ENCODE measurements at regions not wholly inside any gene's neighbourhood (a gene's known extent, or its start where the extent isn't known, plus 50 kb on each side); places are given as distances from the start of the nearest gene placed in this dataset.

- Histone ChIP-seq H3K27me3 (ENCODE audit: insufficient read depth, low read length) (no peaks in the 10 kb centered on the region), H3K36me3 (ENCODE audit: insufficient read depth, low read length) (no peaks in the 10 kb centered on the region), H3K4me1 (ENCODE audit: insufficient read depth, low read length) (no peaks in the 10 kb centered on the region), H3K9ac (ENCODE audit: low read length) (no peak overlapping the region), H4K20me1 (ENCODE audit: insufficient read depth, low read length) (no peaks in the 10 kb centered on the region), H3K4me3 (ENCODE audit: insufficient read depth, low read depth, low read length) (no peak overlapping the region), H3K27ac (ENCODE audit: low read depth, low read length) (no peak overlapping the region), H3K9me3 (ENCODE audit: insufficient read depth, low read depth, low read length) (no peaks in the 10 kb centered on the region), H3K79me2 (ENCODE audit: insufficient read depth, low read length) (no peaks in the 10 kb centered on the region), H3K4me2 (ENCODE audit: low read length) (no peak overlapping the region), H2AFZ (ENCODE audit: low read depth, low read length) (no peak overlapping the region)
- no peak overlapping the region for H3K27ac Mint-ChIP-seq (ENCODE audit: unreplicated experiment)
- H3K4me1 Mint-ChIP-seq (ENCODE audit: low read depth, unreplicated experiment): no peaks in the 10 kb centered on the region
- no peaks in the 10 kb centered on the region for H3K9me3 Mint-ChIP-seq (ENCODE audit: unreplicated experiment)
- H3K36me3 Mint-ChIP-seq (ENCODE audit: low read depth, unreplicated experiment): no peaks in the 10 kb centered on the region
- DNase-seq (ENCODE audit: low read depth) (no peak), FAIRE-seq (no peak)
- no peaks in the 10 kb centered on the region for H3K27me3 Mint-ChIP-seq (ENCODE audit: low read depth, unreplicated experiment)
- no peak overlapping the region for H3K4me3 Mint-ChIP-seq (ENCODE audit: unreplicated experiment)
- no peak for TF ChIP-seq CTCF (IDR thresholded peaks at IDR 0.05; ENCODE audit: insufficient read depth, low read depth, low read length)
- no peak for TF ChIP-seq EZH2 (IDR thresholded peaks at IDR 0.05; ENCODE audit: insufficient read depth, low read length)
Measured at GRCh38 chr11:37092487-37092886, 494.5 kb upstream of the RAG2 start.

GRCh38 chr11:37089439-37089838 is 491.4 kb upstream of the RAG2 start:
- no peaks in the 10 kb centered on the region for H3K27me3 ChIP-seq (ENCODE audit: insufficient read depth, low read length)
- FAIRE-seq (no peak), DNase-seq (ENCODE audit: low read depth) (no peak)
- no peaks in the 10 kb centered on the region for H3K4me1 ChIP-seq (ENCODE audit: insufficient read depth, low read length)
- H3K36me3 ChIP-seq (ENCODE audit: insufficient read depth, low read length): no peaks in the 10 kb centered on the region
- H3K79me2 ChIP-seq (ENCODE audit: insufficient read depth, low read length): no peaks in the 10 kb centered on the region
- Mint-ChIP-seq H3K27ac (ENCODE audit: unreplicated experiment) (no peak overlapping the region), H3K36me3 (ENCODE audit: low read depth, unreplicated experiment) (no peaks in the 10 kb centered on the region), H3K9me3 (ENCODE audit: unreplicated experiment) (no peaks in the 10 kb centered on the region), H3K27me3 (ENCODE audit: low read depth, unreplicated experiment) (no peaks in the 10 kb centered on the region), H3K4me3 (ENCODE audit: unreplicated experiment) (no peak overlapping the region), H3K4me1 (ENCODE audit: low read depth, unreplicated experiment) (no peaks in the 10 kb centered on the region)
- TF ChIP-seq EZH2 (IDR thresholded peaks at IDR 0.05; ENCODE audit: insufficient read depth, low read length) (no peak), CTCF (IDR thresholded peaks at IDR 0.05; ENCODE audit: insufficient read depth, low read depth, low read length) (no peak)
- H3K9ac ChIP-seq (ENCODE audit: low read length): no peak overlapping the region
- H3K9me3 ChIP-seq (ENCODE audit: insufficient read depth, low read depth, low read length): no peaks in the 10 kb centered on the region
- H3K27ac ChIP-seq (ENCODE audit: low read depth, low read length): no peak overlapping the region
- H3K4me2 ChIP-seq (ENCODE audit: low read length): no peak overlapping the region
- no peak overlapping the region for H2AFZ ChIP-seq (ENCODE audit: low read depth, low read length)
- H4K20me1 ChIP-seq (ENCODE audit: insufficient read depth, low read length): no peaks in the 10 kb centered on the region
- H3K4me3 ChIP-seq (ENCODE audit: insufficient read depth, low read depth, low read length): no peak overlapping the region

GRCh38 chr11:37088573-37088910 is 490.5 kb upstream of the RAG2 start:
- Mint-ChIP-seq H3K4me3 (ENCODE audit: unreplicated experiment) (no peak overlapping the region), H3K27ac (ENCODE audit: unreplicated experiment) (no peak overlapping the region), H3K36me3 (ENCODE audit: low read depth, unreplicated experiment) (no peaks in the 10 kb centered on the region), H3K9me3 (ENCODE audit: unreplicated experiment) (no peaks in the 10 kb centered on the region), H3K4me1 (ENCODE audit: low read depth, unreplicated experiment) (no peaks in the 10 kb centered on the region), H3K27me3 (ENCODE audit: low read depth, unreplicated experiment) (no peaks in the 10 kb centered on the region)
- Histone ChIP-seq H3K9me3 (ENCODE audit: insufficient read depth, low read depth, low read length) (no peaks in the 10 kb centered on the region), H2AFZ (ENCODE audit: low read depth, low read length) (no peak overlapping the region), H3K27ac (ENCODE audit: low read depth, low read length) (no peak overlapping the region), H3K36me3 (ENCODE audit: insufficient read depth, low read length) (no peaks in the 10 kb centered on the region), H3K9ac (ENCODE audit: low read length) (no peak overlapping the region), H3K4me3 (ENCODE audit: insufficient read depth, low read depth, low read length) (no peak overlapping the region), H3K27me3 (ENCODE audit: insufficient read depth, low read length) (no peaks in the 10 kb centered on the region), H4K20me1 (ENCODE audit: insufficient read depth, low read length) (no peaks in the 10 kb centered on the region), H3K79me2 (ENCODE audit: insufficient read depth, low read length) (no peaks in the 10 kb centered on the region), H3K4me1 (ENCODE audit: insufficient read depth, low read length) (no peaks in the 10 kb centered on the region), H3K4me2 (ENCODE audit: low read length) (no peak overlapping the region)
- no peak for DNase-seq (ENCODE audit: low read depth)
- TF ChIP-seq CTCF (IDR thresholded peaks at IDR 0.05; ENCODE audit: insufficient read depth, low read depth, low read length) (no peak), EZH2 (IDR thresholded peaks at IDR 0.05; ENCODE audit: insufficient read depth, low read length) (no peak)
- no peak for FAIRE-seq
